ENCODE measurements at regions not wholly inside any gene's neighbourhood (a gene's known extent, or its start where the extent isn't known, plus 50 kb on each side); places are given as distances from the start of the nearest gene placed in this dataset.
"Not testable (repeated sequence)": the region's sequence is repeated elsewhere in the genome, so short reads cannot be mapped to it uniquely, and the experiment has no call there.

DNA sequence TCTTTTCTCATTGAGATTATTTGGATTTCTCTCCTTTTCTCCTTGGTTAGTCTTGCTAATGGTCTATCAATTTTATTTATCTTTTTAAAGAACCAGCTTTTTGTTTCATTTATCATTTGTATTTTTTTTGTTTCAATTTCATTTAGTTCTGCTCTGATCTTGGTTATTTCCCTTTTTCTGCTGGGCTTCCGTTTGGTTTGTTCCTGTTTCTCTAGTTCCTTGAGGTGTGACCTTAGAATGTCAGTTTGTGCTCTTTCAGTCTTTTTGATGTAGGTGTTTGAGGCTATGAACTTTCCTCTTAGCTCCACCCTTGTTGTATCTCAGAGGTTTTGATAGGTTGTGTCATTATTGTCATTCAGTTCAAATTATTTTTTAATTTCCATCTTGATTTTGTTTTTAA lies 248.5 kb upstream of the CADM2 start:
- TF ChIP-seq, protein P1, sequence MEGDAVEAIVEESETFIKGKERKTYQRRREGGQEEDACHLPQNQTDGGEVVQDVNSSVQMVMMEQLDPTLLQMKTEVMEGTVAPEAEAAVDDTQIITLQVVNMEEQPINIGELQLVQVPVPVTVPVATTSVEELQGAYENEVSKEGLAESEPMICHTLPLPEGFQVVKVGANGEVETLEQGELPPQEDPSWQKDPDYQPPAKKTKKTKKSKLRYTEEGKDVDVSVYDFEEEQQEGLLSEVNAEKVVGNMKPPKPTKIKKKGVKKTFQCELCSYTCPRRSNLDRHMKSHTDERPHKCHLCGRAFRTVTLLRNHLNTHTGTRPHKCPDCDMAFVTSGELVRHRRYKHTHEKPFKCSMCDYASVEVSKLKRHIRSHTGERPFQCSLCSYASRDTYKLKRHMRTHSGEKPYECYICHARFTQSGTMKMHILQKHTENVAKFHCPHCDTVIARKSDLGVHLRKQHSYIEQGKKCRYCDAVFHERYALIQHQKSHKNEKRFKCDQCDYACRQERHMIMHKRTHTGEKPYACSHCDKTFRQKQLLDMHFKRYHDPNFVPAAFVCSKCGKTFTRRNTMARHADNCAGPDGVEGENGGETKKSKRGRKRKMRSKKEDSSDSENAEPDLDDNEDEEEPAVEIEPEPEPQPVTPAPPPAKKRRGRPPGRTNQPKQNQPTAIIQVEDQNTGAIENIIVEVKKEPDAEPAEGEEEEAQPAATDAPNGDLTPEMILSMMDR (conservative IDR thresholded peaks at IDR 0.05; ENCODE audit: low read depth, low read length), result not testable (repeated sequence)
- not testable (repeated sequence) for TF ChIP-seq POLR2A (IDR thresholded peaks at IDR 0.05; ENCODE audit: low read depth, low read length); FOS (IDR thresholded peaks at IDR 0.05; ENCODE audit: low read depth, low read length); RCOR1 (IDR thresholded peaks at IDR 0.05; ENCODE audit: insufficient replicate concordance, low read length); CEBPB (IDR thresholded peaks at IDR 0.05; ENCODE audit: low read depth, low read length)

Data from IMR-90 (cell line).